ENCODE measurements at regions not wholly inside any gene's neighbourhood (a gene's known extent, or its start where the extent isn't known, plus 50 kb on each side); places are given as distances from the start of the nearest gene placed in this dataset.
"Not testable (repeated sequence)": the region's sequence is repeated elsewhere in the genome, so short reads cannot be mapped to it uniquely, and the experiment has no call there.

DNA sequence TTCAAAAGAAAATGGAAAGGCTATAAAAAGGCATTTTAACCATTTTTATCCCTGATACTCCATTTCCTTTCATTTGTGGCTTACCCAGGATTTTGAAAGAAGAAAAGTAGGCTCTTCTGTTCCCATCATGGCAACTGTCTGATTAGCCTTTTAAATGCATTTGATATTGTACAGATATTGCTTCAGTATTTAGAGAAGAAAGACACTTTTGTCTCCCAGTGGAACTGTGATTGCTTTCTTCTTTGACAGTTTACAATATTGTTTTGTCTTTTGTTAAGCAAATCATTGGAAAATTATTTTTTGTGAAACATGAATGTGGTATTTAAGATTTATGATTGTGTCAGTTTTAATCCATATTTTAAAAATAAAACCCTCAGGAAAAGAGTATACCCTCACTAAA lies 297.4 kb upstream of the TACR3 start:
- H3K4me3 ChIP-seq, result no peak overlapping the region
- DNase-seq, result no peak
- H3K27me3 ChIP-seq, result no peaks in the 10 kb centered on the region
- TF ChIP-seq, protein P1, sequence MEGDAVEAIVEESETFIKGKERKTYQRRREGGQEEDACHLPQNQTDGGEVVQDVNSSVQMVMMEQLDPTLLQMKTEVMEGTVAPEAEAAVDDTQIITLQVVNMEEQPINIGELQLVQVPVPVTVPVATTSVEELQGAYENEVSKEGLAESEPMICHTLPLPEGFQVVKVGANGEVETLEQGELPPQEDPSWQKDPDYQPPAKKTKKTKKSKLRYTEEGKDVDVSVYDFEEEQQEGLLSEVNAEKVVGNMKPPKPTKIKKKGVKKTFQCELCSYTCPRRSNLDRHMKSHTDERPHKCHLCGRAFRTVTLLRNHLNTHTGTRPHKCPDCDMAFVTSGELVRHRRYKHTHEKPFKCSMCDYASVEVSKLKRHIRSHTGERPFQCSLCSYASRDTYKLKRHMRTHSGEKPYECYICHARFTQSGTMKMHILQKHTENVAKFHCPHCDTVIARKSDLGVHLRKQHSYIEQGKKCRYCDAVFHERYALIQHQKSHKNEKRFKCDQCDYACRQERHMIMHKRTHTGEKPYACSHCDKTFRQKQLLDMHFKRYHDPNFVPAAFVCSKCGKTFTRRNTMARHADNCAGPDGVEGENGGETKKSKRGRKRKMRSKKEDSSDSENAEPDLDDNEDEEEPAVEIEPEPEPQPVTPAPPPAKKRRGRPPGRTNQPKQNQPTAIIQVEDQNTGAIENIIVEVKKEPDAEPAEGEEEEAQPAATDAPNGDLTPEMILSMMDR (IDR thresholded peaks at IDR 0.05), result no peak
- TF ChIP-seq POLR2A (IDR thresholded peaks at IDR 0.05), result no peak
- TF ChIP-seq POLR2AphosphoS5 (IDR thresholded peaks at IDR 0.05), result no peak
- TF ChIP-seq EP300 (IDR thresholded peaks at IDR 0.05; ENCODE audit: low read depth), result no peak
- H3K27ac ChIP-seq, result no peak overlapping the region
- H3K9me3 ChIP-seq, result no peaks in the 10 kb centered on the region
- H3K4me1 ChIP-seq, result no peaks in the 10 kb centered on the region
- no peaks in the 10 kb centered on the region for H3K36me3 ChIP-seq
- in situ Hi-C loops (cut with MboI; ENCODE audit: low pct_ligation_motif_present in 1 of 4, low pct_unique_long_range_greater_than_20kb in 1 of 4, low sequenced_read_pairs in 3 of 4), result no loop called here
- intact Hi-C loops (cut with DNase I; ENCODE audit: low total_unique reads), result no loop called here

DNA sequence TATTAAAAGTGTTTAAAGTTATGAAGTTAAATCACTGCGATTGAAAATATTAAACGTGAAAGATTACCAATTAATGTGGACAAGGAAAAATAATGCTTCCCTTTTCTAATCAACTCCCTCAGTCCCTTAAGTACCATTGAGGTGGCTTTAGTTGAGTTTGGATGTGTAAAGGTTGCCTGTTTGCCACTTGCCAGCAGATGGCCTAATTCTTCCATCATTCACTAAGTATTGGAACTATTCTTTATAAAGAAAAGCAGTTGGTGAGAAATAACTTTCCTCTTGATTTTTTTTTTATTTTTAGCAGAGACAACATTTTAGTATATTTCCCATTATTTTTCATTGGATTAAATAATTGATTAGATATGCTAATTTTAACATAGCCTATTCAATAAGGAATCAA lies 295.9 kb upstream of the TACR3 start:
- H3K27me3 ChIP-seq, result no peaks in the 10 kb centered on the region
- intact Hi-C loops (cut with DNase I; ENCODE audit: low total_unique reads) (no loop called here), in situ Hi-C loops (cut with MboI; ENCODE audit: low pct_ligation_motif_present in 1 of 4, low pct_unique_long_range_greater_than_20kb in 1 of 4, low sequenced_read_pairs in 3 of 4) (no loop called here)
- 41 to 44% methylated on average over 2 of the region's 2 CpGs for WGBS, 2 donors (ENCODE audit: low coverage in 1 of 2)
- no peaks in the 10 kb centered on the region for H3K9me3 ChIP-seq
- no peak overlapping the region for H3K27ac ChIP-seq
- no peak for DNase-seq
- no peaks in the 10 kb centered on the region for H3K36me3 ChIP-seq
- H3K4me1 ChIP-seq, result no peaks in the 10 kb centered on the region
- H3K4me3 ChIP-seq, result no peak overlapping the region
- TF ChIP-seq POLR2AphosphoS5 (IDR thresholded peaks at IDR 0.05) (no peak), POLR2A (IDR thresholded peaks at IDR 0.05) (no peak), EP300 (IDR thresholded peaks at IDR 0.05; ENCODE audit: low read depth) (no peak)
- TF ChIP-seq, protein P1 (IDR thresholded peaks at IDR 0.05), result peak in 1 of 5 experiments; percentile 17

DNA sequence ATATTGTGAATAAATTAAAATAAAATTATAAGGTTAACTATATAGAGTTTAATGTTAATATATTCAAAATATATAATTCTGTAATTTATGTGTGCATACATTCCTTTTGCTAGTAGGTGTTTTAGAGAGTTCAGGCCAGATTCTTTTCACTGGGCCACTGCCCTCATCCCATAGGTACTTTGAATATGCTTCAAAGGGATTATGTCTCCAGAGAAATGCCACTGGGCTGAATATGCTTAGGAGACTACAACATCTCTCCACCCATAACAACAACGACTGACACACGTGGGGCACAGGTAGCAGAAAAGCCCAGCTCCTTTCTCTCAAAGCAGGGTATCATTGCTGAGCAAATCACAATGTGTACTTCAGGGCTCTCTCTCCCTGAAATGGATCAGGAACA lies 290.9 kb upstream of the TACR3 start:
- peaks cover 0 to 3% of the 10 kb centered on the region in 2 donors for H3K9me3 ChIP-seq
- no peak overlapping the region for H3K4me3 ChIP-seq
- 74% methylated on average over 2 of the region's 2 CpGs; no CpG with 5 or more reads in 1 of the 2 donors for WGBS, 2 donors (ENCODE audit: low coverage in 1 of 2)
- no peaks in the 10 kb centered on the region for H3K36me3 ChIP-seq
- no peaks in the 10 kb centered on the region for H3K27me3 ChIP-seq
- H3K27ac ChIP-seq, result no peak overlapping the region
- TF ChIP-seq EP300 (IDR thresholded peaks at IDR 0.05; ENCODE audit: low read depth) (no peak), POLR2AphosphoS5 (IDR thresholded peaks at IDR 0.05) (no peak), POLR2A (IDR thresholded peaks at IDR 0.05) (no peak)
- TF ChIP-seq, protein P1 (IDR thresholded peaks at IDR 0.05), result no peak
- in situ Hi-C loops (cut with MboI; ENCODE audit: low pct_ligation_motif_present in 1 of 4, low pct_unique_long_range_greater_than_20kb in 1 of 4, low sequenced_read_pairs in 3 of 4), result no loop called here
- intact Hi-C loops (cut with DNase I; ENCODE audit: low total_unique reads), result no loop called here
- no peak for DNase-seq
- H3K4me1 ChIP-seq, result no peaks in the 10 kb centered on the region

DNA sequence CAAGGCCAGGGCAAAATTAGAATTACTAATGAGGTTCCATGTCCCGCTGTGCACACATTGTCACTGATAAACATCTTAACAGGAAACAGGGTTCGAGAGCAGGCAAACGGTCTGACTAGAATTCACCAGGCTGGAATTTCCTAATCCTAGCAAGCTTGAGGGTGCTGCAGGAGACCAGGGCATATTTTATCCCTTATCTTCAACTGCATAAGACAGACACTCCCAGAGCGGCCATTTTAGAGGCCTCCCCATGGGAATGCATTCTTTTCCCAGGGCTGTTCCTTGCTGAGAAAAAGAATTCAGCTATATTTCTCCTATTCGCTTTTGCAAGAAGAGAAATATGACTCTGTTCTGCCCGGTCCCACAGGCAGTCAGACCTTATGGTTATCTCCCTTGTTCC lies 282.5 kb upstream of the TACR3 start:
- H3K9me3 ChIP-seq, result peaks cover 5 to 18% of the 10 kb centered on the region in 2 donors
- in situ Hi-C loops (cut with MboI; ENCODE audit: low pct_ligation_motif_present in 1 of 4, low pct_unique_long_range_greater_than_20kb in 1 of 4, low sequenced_read_pairs in 3 of 4); H3K27me3 ChIP-seq; H3K36me3 ChIP-seq; H3K27ac ChIP-seq; DNase-seq; H3K4me1 ChIP-seq; intact Hi-C loops (cut with DNase I; ENCODE audit: low total_unique reads); H3K4me3 ChIP-seq: not testable (repeated sequence)
- WGBS, 2 donors (ENCODE audit: low coverage in 1 of 2), result 84% methylated on average over 6 of the region's 6 CpGs; no CpG with 5 or more reads in 1 of the 2 donors

DNA sequence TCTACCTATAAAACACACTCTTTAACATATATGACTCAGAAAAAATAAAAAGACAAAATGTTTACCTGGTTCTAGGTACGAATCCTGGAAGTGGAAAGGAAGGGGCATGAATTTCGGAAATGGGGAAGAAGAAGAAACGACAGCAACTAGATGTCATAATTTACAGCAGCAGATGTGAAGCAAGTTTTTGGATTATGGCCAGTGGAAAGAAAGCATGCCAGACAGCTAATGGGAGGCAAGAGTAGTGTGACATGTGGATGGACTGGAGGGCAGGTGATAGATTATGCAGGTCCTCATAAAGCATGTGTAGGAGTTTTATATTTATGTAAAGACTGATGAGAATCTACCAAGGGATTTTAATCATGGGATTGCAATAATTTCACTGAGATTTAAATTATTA lies 279.0 kb upstream of the TACR3 start:
- Histone ChIP-seq H3K27ac (no peak overlapping the region), H3K9me3 (peaks cover 5 to 16% of the 10 kb centered on the region in 2 donors), H3K27me3 (no peaks in the 10 kb centered on the region), H3K36me3 (no peaks in the 10 kb centered on the region), H3K4me1 (no peaks in the 10 kb centered on the region), H3K4me3 (no peak overlapping the region)
- WGBS, 2 donors (ENCODE audit: low coverage in 1 of 2), result 63 to 72% methylated on average over 3 of the region's 3 CpGs
- intact Hi-C loops (cut with DNase I; ENCODE audit: low total_unique reads) (no loop called here), in situ Hi-C loops (cut with MboI; ENCODE audit: low pct_ligation_motif_present in 1 of 4, low pct_unique_long_range_greater_than_20kb in 1 of 4, low sequenced_read_pairs in 3 of 4) (no loop called here)
- no peak for TF ChIP-seq POLR2A (IDR thresholded peaks at IDR 0.05)
- no peak for TF ChIP-seq EP300 (IDR thresholded peaks at IDR 0.05; ENCODE audit: low read depth)
- no peak for TF ChIP-seq POLR2AphosphoS5 (IDR thresholded peaks at IDR 0.05)
- TF ChIP-seq, protein P1 (IDR thresholded peaks at IDR 0.05), result no peak
- no peak for DNase-seq

All from transverse colon (tissue), 4 donors.